Caco-2 (cell line): ENCODE measurements at regions not wholly inside any gene's neighbourhood (a gene's known extent, or its start where the extent isn't known, plus 50 kb on each side); places are given as distances from the start of the nearest gene placed in this dataset.
"Not testable (repeated sequence)": the region's sequence is repeated elsewhere in the genome, so short reads cannot be mapped to it uniquely, and the experiment has no call there.

Experiments used
- BruUV-seq: library from RNA; stranded (reverse); fragments of 400-500 nt; replicated peaks from 2 replicates; lab custom pipeline; 2021; lab: Mats Ljungman, UMichigan
- CTCF ChIA-PET: fragments of 300-600 bp; sonication (Branson Sonifier 250); formaldehyde crosslinking; loops from one replicate; lab custom pipeline; 2022; ENCODE audit warnings: antibody characterized with exemption; lab: Charles Lee
- POLR2A ChIA-PET: fragments of 300-600 bp; sonication (Branson Sonifier 250); formaldehyde crosslinking; loops from one replicate; lab custom pipeline; 2022; ENCODE audit warnings: antibody characterized with exemption; lab: Charles Lee
- DNase-seq, 2 experiments: peaks; one replicate each; pipeline versions ENCODE4 v3.0.0 to v3.0.0-alpha.2; 2020 to 2022
- H3K27me3 ChIP-seq: replicated peaks from 2 replicates; pipeline ENCODE4 v1.6.0; 2011; ENCODE audit warnings: low read length; ENCODE audit not compliant: control insufficient read depth, insufficient read depth
- H3K36me3 ChIP-seq: 2 replicates; pipeline ENCODE4 v1.5.1; 2011; ENCODE audit warnings: low read length; ENCODE audit not compliant: control insufficient read depth, insufficient read depth
- H3K4me1 ChIP-seq: fragments of 250-450 bp; sonication (Bioruptor Pico); 2 replicates; pipeline ENCODE4 v1.5.1; 2020; ENCODE audit warnings: mild to moderate bottlenecking
- H3K4me3 ChIP-seq: 2 replicates; pipeline ENCODE4 v1.5.1; 2011; ENCODE audit warnings: low read depth, mild to moderate bottlenecking, control low read depth, low read length
- H3K9me3 ChIP-seq: fragments of 250-450 bp; sonication (Bioruptor Pico); 2 replicates; pipeline ENCODE4 v1.5.1; 2020; ENCODE audit warnings: mild to moderate bottlenecking, moderate library complexity
- H3K27ac Mint-ChIP-seq: one replicate; pipeline ENCODE4 v1.8.0; 2022; ENCODE audit warnings: mixed read lengths; ENCODE audit not compliant: unreplicated experiment
- H3K27me3 Mint-ChIP-seq: one replicate; pipeline ENCODE4 v1.8.0; 2022; ENCODE audit warnings: mixed read lengths; ENCODE audit not compliant: insufficient read depth, unreplicated experiment
- H3K36me3 Mint-ChIP-seq: one replicate; pipeline ENCODE4 v1.8.0; 2022; ENCODE audit warnings: mild to moderate bottlenecking, mixed read lengths; ENCODE audit not compliant: insufficient read depth, unreplicated experiment
- H3K4me1 Mint-ChIP-seq: one replicate; pipeline ENCODE4 v1.8.0; 2022; ENCODE audit warnings: low read depth, mixed read lengths; ENCODE audit not compliant: unreplicated experiment
- H3K4me3 Mint-ChIP-seq: one replicate; pipeline ENCODE4 v1.8.0; 2022; ENCODE audit warnings: mild to moderate bottlenecking, moderate library complexity, mixed read lengths; ENCODE audit not compliant: unreplicated experiment
- H3K9me3 Mint-ChIP-seq: one replicate; pipeline ENCODE4 v1.8.0; 2022; ENCODE audit warnings: mixed read lengths; ENCODE audit not compliant: unreplicated experiment
- CTCF ChIP-seq, 2 experiments: fragments of 200-600 bp in 1 of 2; IDR thresholded peaks; 1 replicate in 1 of 2; 2 replicates in 1 of 2; pipeline versions ENCODE4 v1.5.1 to v1.8.0; 2011 to 2022; ENCODE audit warnings: antibody characterized with exemption in 1 of 2, control low read depth in 1 of 2, inconsistent platforms in 1 of 2, low read depth in 1 of 2, low read length in 1 of 2, mild to moderate bottlenecking in 1 of 2, moderate library complexity in 1 of 2; ENCODE audit not compliant: insufficient read depth in 1 of 2, severe bottlenecking in 1 of 2, unreplicated experiment in 1 of 2
- intact Hi-C: fragments of 100-400 bp; cut with micrococcal nuclease; formaldehyde crosslinking; loops from one replicate; pipeline ENCODE4 v1.10.0; 2022; ENCODE audit not compliant: unreplicated experiment

GRCh38 chr9:23044549-23044948 is 597.9 kb downstream of the DMRTA1 start:
- CTCF ChIA-PET: no interaction called here
- no TSS peak for BruUV-seq

GRCh38 chr9:23046026-23046425 is 599.4 kb downstream of the DMRTA1 start:
- H3K4me3 Mint-ChIP-seq, H3K36me3 ChIP-seq, DNase-seq, H3K9me3 Mint-ChIP-seq, H3K4me1 Mint-ChIP-seq, H3K4me3 ChIP-seq, CTCF ChIA-PET, POLR2A ChIA-PET, intact Hi-C loops, H3K27me3 Mint-ChIP-seq, H3K27me3 ChIP-seq, H3K4me1 ChIP-seq, H3K36me3 Mint-ChIP-seq, H3K9me3 ChIP-seq, H3K27ac Mint-ChIP-seq, BruUV-seq: not testable (repeated sequence)

More at GRCh38 chr9:23044549-23044948, 597.9 kb downstream of the DMRTA1 start:
- Histone ChIP-seq H3K36me3 (no peaks in the 10 kb centered on the region), H3K9me3 (no peaks in the 10 kb centered on the region), H3K4me3 (no peak overlapping the region), H3K4me1 (no peaks in the 10 kb centered on the region), H3K27me3 (no peaks in the 10 kb centered on the region)
- no peak for DNase-seq
- no peak overlapping the region for H3K4me3 Mint-ChIP-seq
- H3K27ac Mint-ChIP-seq: no peak overlapping the region
- no peaks in the 10 kb centered on the region for H3K36me3 Mint-ChIP-seq
- H3K4me1 Mint-ChIP-seq: no peaks in the 10 kb centered on the region
- POLR2A ChIA-PET: no interaction called here
- H3K27me3 Mint-ChIP-seq: no peaks in the 10 kb centered on the region
- H3K9me3 Mint-ChIP-seq: no peaks in the 10 kb centered on the region
- intact Hi-C loops: no loop called here
- no peak for TF ChIP-seq CTCF (IDR thresholded peaks at IDR 0.05; ENCODE audit: insufficient read depth in 1 of 2, low read depth in 1 of 2, low read length in 1 of 2, severe bottlenecking in 1 of 2, unreplicated experiment in 1 of 2)

- no peak overlapping the region for H3K27ac Mint-ChIP-seq
- no peaks in the 10 kb centered on the region for H3K4me1 ChIP-seq
- no peak for TF ChIP-seq CTCF (IDR thresholded peaks at IDR 0.05; ENCODE audit: insufficient read depth in 1 of 2, low read depth in 1 of 2, low read length in 1 of 2, severe bottlenecking in 1 of 2, unreplicated experiment in 1 of 2)
- no TSS peak for BruUV-seq
- no peaks in the 10 kb centered on the region for H3K27me3 Mint-ChIP-seq
- H3K9me3 ChIP-seq: no peaks in the 10 kb centered on the region
- intact Hi-C loops: no loop called here
- no peaks in the 10 kb centered on the region for H3K9me3 Mint-ChIP-seq
- DNase-seq: no peak
- CTCF ChIA-PET: no interaction called here
- no peak overlapping the region for H3K4me3 ChIP-seq
- POLR2A ChIA-PET: no interaction called here
- no peaks in the 10 kb centered on the region for H3K27me3 ChIP-seq
- H3K36me3 ChIP-seq: no peaks in the 10 kb centered on the region
- H3K36me3 Mint-ChIP-seq: no peaks in the 10 kb centered on the region
- H3K4me3 Mint-ChIP-seq: no peak overlapping the region
- no peaks in the 10 kb centered on the region for H3K4me1 Mint-ChIP-seq
These were observed 603.9 kb downstream of the DMRTA1 start for GRCh38 chr9:23050548-23050947.

GRCh38 chr9:23073136-23073535 is 626.5 kb downstream of the DMRTA1 start:
- Histone ChIP-seq H3K36me3 (no peaks in the 10 kb centered on the region), H3K4me1 (no peaks in the 10 kb centered on the region), H3K9me3 (no peaks in the 10 kb centered on the region), H3K4me3 (no peak overlapping the region), H3K27me3 (no peaks in the 10 kb centered on the region)
- BruUV-seq: no TSS peak
- no peaks in the 10 kb centered on the region for H3K9me3 Mint-ChIP-seq
- H3K4me1 Mint-ChIP-seq: no peaks in the 10 kb centered on the region
- no peak overlapping the region for H3K4me3 Mint-ChIP-seq
- intact Hi-C loops: no loop called here
- no peak for TF ChIP-seq CTCF (IDR thresholded peaks at IDR 0.05; ENCODE audit: insufficient read depth in 1 of 2, low read depth in 1 of 2, low read length in 1 of 2, severe bottlenecking in 1 of 2, unreplicated experiment in 1 of 2)
- H3K27me3 Mint-ChIP-seq: no peaks in the 10 kb centered on the region
- H3K27ac Mint-ChIP-seq: no peak overlapping the region
- ChIA-PET CTCF (no interaction called here), POLR2A (no interaction called here)
- no peak for DNase-seq
- no peaks in the 10 kb centered on the region for H3K36me3 Mint-ChIP-seq
